Adrenal gland (tissue), 9 donors: ENCODE measurements at regions not wholly inside any gene's neighbourhood (a gene's known extent, or its start where the extent isn't known, plus 50 kb on each side); places are given as distances from the start of the nearest gene placed in this dataset.

Source experiments
- DNase-seq, 7 donors: peaks; one replicate each; pipeline ENCODE4 v3.0.0-alpha.2; 2019 to 2020
- H3K27ac ChIP-seq, 5 donors: fragments of 200-600 bp; sonication (generic) in 4 of 5; 1 replicate in 3 of 5; 2 replicates in 2 of 5; pipeline versions ENCODE4 v1.5.1 to v1.8.0; 2016 to 2020; ENCODE audit warnings: mild to moderate bottlenecking in 1 of 5
- H3K27me3 ChIP-seq: fragments of 200-600 bp; 2 replicates; pipeline ENCODE4 v1.8.0; 2021
- H3K36me3 ChIP-seq, 2 donors: fragments of 200-600 bp; replicated peaks in 1 of 2; 1 replicate in 1 of 2; 2 replicates in 1 of 2; pipeline versions ENCODE4 v1.5.1 to v1.8.0; 2018 to 2022
- H3K4me1 ChIP-seq, 2 donors: fragments of 200-600 bp; replicated peaks in 1 of 2; 1 replicate in 1 of 2; 2 replicates in 1 of 2; pipeline versions ENCODE4 v1.5.1 to v1.8.0; 2018 to 2021
- H3K4me3 ChIP-seq, 4 donors: fragments of 200-600 bp; sonication (generic) in 3 of 4; one replicate each; pipeline ENCODE4 v1.5.1; 2016 to 2018
- H3K9me3 ChIP-seq, 3 donors: fragments of 200-600 bp; sonication (generic) in 1 of 3; replicated peaks in 1 of 3; 1 replicate in 2 of 3; 2 replicates in 1 of 3; pipeline versions ENCODE4 v1.5.1 to v1.8.0; 2016 to 2021
- POLR2A ChIP-seq, 2 donors: fragments of 450-650 bp; IDR thresholded peaks; one replicate each; pipeline ENCODE4 v1.6.1; 2017; ENCODE audit warnings: antibody characterized with exemption in 2 of 2, mild to moderate bottlenecking in 2 of 2, moderate library complexity in 1 of 2
- WGBS, 4 donors: extraction: QIAGEN DNeasy Blood & Tissue Kit in 2 of 4; methylation state at CpG; one replicate each; pipeline versions ENCODE4 v1.1.5 to v1.1.7; 2013 to 2017; 5-methylcytosine and 5-hydroxymethylcytosine counted together
- intact Hi-C, 2 donors: fragments of 100-400 bp; cut with DNase I; formaldehyde crosslinking; loops; one replicate each; pipeline versions ENCODE4 v1.14.1 to v1.15.0; 2022 to 2023
- TF ChIP-seq, protein P1 (sequence below), 6 experiments: fragments of 450-650 bp in 4 of 6; fragments of 200-600 bp in 2 of 6; sonication (generic) in 1 of 6; IDR thresholded peaks; 1 replicate in 5 of 6; 2 replicates in 1 of 6; pipeline versions ENCODE4 v1.5.1 to v1.8.0; 2016 to 2021; ENCODE audit warnings: antibody characterized with exemption in 6 of 6, mild to moderate bottlenecking in 2 of 6, moderate library complexity in 1 of 6
- donor health status: healthy with polysubstance abuse.
- donor health status: Bipolar disorder and iron deficiency.
- donor health status: DM: yes; HTN: yes; CAD: no.
- donor health status: DM: no; HTN: no; CAD: no.
- donor health status: DM: no; HTN: no; CAD: no.

DNA sequence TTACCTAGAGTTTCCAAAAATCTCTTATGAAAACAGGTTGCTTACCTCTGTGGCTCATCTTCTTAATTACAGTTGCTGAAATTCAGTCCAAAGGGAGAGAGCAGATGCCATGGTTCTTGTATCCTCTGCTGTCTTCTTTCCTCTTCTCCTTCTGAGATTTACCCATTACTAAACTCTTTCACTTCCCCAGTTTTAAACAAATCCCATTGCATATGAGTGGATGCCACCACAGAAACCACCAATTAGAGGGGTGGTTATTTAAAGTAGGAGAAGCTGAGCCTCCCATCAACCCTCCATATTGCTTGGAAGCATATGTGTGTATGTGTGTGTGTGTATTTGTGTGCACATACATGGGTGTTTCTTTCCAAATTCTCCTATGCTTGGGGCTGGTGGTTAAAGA, 128.5 kb upstream of the KCNK1 start:
- no peak for TF ChIP-seq POLR2A (IDR thresholded peaks at IDR 0.05)
- TF ChIP-seq, protein P1, sequence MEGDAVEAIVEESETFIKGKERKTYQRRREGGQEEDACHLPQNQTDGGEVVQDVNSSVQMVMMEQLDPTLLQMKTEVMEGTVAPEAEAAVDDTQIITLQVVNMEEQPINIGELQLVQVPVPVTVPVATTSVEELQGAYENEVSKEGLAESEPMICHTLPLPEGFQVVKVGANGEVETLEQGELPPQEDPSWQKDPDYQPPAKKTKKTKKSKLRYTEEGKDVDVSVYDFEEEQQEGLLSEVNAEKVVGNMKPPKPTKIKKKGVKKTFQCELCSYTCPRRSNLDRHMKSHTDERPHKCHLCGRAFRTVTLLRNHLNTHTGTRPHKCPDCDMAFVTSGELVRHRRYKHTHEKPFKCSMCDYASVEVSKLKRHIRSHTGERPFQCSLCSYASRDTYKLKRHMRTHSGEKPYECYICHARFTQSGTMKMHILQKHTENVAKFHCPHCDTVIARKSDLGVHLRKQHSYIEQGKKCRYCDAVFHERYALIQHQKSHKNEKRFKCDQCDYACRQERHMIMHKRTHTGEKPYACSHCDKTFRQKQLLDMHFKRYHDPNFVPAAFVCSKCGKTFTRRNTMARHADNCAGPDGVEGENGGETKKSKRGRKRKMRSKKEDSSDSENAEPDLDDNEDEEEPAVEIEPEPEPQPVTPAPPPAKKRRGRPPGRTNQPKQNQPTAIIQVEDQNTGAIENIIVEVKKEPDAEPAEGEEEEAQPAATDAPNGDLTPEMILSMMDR (IDR thresholded peaks at IDR 0.05): no peak
- DNase-seq: no peak
- Histone ChIP-seq H3K4me1 (no peaks in the 10 kb centered on the region), H3K27me3 (no peaks in the 10 kb centered on the region), H3K36me3 (no peaks in the 10 kb centered on the region), H3K9me3 (no peaks in the 10 kb centered on the region), H3K27ac (no peak overlapping the region), H3K4me3 (no peak overlapping the region)
- intact Hi-C loops: no loop called here

DNA sequence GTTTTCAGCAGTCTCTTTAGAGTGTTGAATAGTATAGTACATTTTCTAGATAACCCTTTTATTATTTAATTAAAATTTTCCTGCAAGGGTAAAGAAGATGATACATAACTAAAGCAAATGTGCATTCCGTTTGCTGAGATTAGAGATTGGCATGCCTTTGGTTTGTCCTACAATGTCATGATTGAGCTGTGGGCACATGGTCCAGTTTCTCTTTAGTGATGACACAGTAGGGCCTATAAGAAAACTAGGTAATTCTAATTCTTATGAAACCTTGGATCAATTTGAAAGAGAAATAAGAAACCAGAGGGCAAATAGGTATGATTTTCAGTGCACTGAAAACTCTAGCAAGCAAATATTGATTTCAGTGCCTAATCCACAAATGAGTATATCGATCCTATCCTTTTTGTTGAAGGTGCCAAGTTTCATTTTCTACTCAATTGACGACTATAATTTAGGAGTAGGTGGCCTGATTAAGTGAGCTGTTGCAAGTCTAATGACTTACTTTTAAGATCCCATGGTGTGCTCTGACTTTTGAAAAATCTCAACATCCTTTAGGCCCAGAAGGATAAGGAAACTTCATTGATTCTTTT, 128.0 kb upstream of the KCNK1 start:
- DNase-seq: no peak
- Histone ChIP-seq H3K27ac (no peak overlapping the region), H3K4me3 (no peak overlapping the region), H3K27me3 (no peaks in the 10 kb centered on the region), H3K4me1 (no peaks in the 10 kb centered on the region), H3K36me3 (no peaks in the 10 kb centered on the region), H3K9me3 (no peaks in the 10 kb centered on the region)
- intact Hi-C loops: no loop called here
- WGBS, 4 donors: 52 to 70% (median 62%) methylated on average over 3 of the region's 3 CpGs
- TF ChIP-seq POLR2A (IDR thresholded peaks at IDR 0.05): no peak
- TF ChIP-seq, protein P1 (IDR thresholded peaks at IDR 0.05): no peak

DNA sequence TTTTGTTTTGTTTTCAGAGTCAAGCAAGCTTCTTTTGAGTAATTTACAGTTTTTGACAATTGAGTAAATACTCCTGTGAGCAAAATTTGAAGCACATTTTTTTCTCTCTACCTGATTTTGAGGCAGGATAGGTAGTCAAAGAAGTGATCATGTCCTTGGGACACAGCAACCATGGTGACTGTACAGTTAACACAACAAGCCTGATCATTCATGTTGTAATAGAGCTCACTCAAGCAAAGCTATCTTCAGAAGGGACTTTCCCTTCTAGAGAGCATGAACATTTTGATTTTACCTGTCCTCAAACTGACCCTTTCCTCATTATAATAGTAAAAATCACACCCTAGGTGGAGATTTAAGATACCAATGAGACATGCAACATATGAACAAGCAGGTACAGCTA, 126.5 kb upstream of the KCNK1 start:
- Histone ChIP-seq H3K4me1 (no peaks in the 10 kb centered on the region), H3K4me3 (no peak overlapping the region), H3K27ac (no peak overlapping the region), H3K36me3 (no peaks in the 10 kb centered on the region), H3K9me3 (no peaks in the 10 kb centered on the region), H3K27me3 (no peaks in the 10 kb centered on the region)
- TF ChIP-seq, protein P1 (IDR thresholded peaks at IDR 0.05): no peak
- TF ChIP-seq POLR2A (IDR thresholded peaks at IDR 0.05): no peak
- no peak for DNase-seq
- intact Hi-C loops: no loop called here

DNA sequence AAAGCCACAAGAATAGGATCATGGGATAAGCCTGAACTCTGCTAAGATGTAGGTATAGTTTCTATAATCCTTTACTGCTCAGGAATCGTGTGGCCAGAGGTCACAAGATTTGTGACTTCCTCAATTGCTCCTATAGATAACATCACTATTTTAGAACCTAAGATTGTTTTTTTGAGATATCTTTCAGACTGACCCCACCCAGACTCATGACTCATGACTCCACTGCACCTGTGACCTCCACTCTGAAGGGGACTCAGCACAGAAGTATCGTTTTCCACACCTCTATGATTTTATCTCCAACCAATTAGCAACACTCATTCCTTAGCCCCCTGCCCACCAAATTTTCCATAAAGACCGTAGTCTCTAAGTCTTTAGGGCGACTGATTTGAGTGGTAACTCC, 124.5 kb upstream of the KCNK1 start:
- Histone ChIP-seq H3K36me3 (no peaks in the 10 kb centered on the region), H3K9me3 (no peaks in the 10 kb centered on the region), H3K27ac (no peak overlapping the region), H3K27me3 (no peaks in the 10 kb centered on the region), H3K4me3 (no peak overlapping the region), H3K4me1 (no peaks in the 10 kb centered on the region)
- intact Hi-C loops: no loop called here
- 80 to 83% (median 82%) methylated on average over 4 of the region's 4 CpGs for WGBS, 4 donors
- DNase-seq: no peak
- TF ChIP-seq POLR2A (IDR thresholded peaks at IDR 0.05): no peak
- TF ChIP-seq, protein P1 (IDR thresholded peaks at IDR 0.05): no peak
